Activated naive CD8-positive, alpha-beta T cell treated with anti-CD3 and anti-CD28 coated beads for 36 hours (primary cell): ENCODE measurements at regions not wholly inside any gene's neighbourhood (a gene's known extent, or its start where the extent isn't known, plus 50 kb on each side); places are given as distances from the start of the nearest gene placed in this dataset.

ENCODE experiments used
- DNase-seq: peaks from one replicate; pipeline ENCODE4 v3.0.0; 2021
- H3K27ac Mint-ChIP-seq: one replicate; pipeline ENCODE4 v1.8.0; 2022; ENCODE audit warnings: mild to moderate bottlenecking, moderate library complexity, mixed read lengths
- H3K27me3 Mint-ChIP-seq: one replicate; pipeline ENCODE4 v1.8.0; 2022; ENCODE audit warnings: mild to moderate bottlenecking, mixed read lengths
- H3K36me3 Mint-ChIP-seq: one replicate; pipeline ENCODE4 v1.8.0; 2021; ENCODE audit warnings: mild to moderate bottlenecking, mixed read lengths
- H3K4me1 Mint-ChIP-seq: one replicate; pipeline ENCODE4 v1.8.0; 2021; ENCODE audit warnings: mixed read lengths
- H3K4me3 Mint-ChIP-seq: one replicate; pipeline ENCODE4 v1.8.0; 2022; ENCODE audit warnings: mild to moderate bottlenecking, moderate library complexity, mixed read lengths
- H3K9me3 Mint-ChIP-seq: one replicate; pipeline ENCODE4 v1.8.0; 2022; ENCODE audit warnings: mixed read lengths

DNA sequence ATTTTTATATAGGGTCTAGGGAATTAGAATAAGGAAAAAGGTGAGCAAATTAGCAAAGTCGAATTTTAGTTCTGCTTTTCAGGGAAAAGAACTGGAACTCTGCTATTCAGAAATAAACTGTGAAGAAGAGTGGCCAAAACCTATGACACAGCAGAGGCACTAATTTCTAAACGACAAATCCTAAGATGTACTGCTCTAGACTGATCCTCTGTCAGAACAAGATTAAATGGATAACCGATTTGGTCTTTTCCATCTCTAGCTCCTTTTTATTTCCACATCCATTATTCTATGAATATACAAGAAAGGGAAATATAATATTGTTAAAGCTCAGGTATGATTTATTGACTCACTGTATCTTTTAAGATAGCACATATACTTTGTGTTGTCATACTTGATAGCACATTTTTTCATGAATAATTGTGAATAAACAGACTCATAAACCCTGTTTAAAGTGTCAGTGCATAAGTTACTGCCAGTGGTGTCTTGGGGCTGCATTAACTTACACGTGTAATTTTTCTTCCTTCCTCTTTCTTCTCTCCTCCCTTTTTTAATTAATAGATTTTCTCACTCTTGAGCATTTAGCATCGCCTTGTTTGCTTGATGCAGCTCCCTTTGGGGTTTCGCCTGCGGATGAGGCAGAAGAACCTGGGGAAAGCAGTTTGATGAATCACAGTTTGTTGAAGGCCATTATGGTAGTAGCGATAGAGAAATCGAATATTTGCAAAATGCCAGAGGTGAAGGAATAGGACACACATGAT is 496.6 kb downstream of the ADGRL2 start:
- Mint-ChIP-seq H3K27me3 (no peaks in the 10 kb centered on the region), H3K36me3 (no peaks in the 10 kb centered on the region), H3K9me3 (no peaks in the 10 kb centered on the region), H3K27ac (no peak overlapping the region), H3K4me3 (no peak overlapping the region), H3K4me1 (no peaks in the 10 kb centered on the region)
- no peak for DNase-seq

DNA sequence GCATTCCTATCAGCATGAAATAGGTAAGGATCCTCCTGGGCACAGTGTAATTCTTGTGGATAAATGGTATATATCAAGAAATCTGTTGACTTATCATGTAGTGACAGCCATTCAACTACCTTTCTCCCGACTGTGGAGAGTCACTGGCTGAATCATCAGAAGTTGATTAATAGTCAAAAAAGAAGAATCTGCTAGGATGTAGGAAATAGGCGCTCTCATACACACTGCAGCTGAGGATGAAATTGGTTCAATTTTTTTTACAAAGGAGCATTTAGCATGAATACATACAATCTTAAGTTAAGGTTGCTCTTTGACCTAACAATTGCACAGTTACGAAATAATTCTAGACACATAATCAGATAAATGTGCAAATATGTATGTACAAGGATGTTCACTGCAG is 486.8 kb downstream of the ADGRL2 start:
- Mint-ChIP-seq H3K27ac (no peak overlapping the region), H3K9me3 (no peaks in the 10 kb centered on the region), H3K36me3 (no peaks in the 10 kb centered on the region), H3K27me3 (no peaks in the 10 kb centered on the region), H3K4me3 (no peak overlapping the region), H3K4me1 (no peaks in the 10 kb centered on the region)
- no peak for DNase-seq

DNA sequence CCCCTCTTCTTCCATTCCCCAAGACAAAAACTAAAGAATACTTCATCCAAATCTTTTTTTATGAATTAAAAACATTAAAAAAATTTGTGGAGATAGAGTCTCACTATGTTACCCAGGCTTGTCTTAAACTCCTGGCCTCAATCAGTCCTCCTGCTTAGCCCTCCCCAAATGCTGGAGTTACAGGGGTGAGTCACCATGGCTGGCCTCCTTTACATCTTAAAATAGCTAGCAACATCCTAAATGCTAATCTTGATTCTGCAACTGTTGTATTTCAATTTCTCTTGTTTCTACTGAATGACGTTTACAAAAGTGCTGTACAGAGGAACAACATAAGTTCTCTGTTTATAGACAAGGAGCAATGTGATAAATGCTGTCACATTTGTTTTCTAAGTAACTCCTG is 483.5 kb downstream of the ADGRL2 start:
- no peak for DNase-seq
- no peak overlapping the region for H3K4me3 Mint-ChIP-seq
- no peaks in the 10 kb centered on the region for H3K4me1 Mint-ChIP-seq
- no peaks in the 10 kb centered on the region for H3K27me3 Mint-ChIP-seq
- H3K9me3 Mint-ChIP-seq = no peaks in the 10 kb centered on the region
- H3K36me3 Mint-ChIP-seq = no peaks in the 10 kb centered on the region
- H3K27ac Mint-ChIP-seq = no peak overlapping the region

DNA sequence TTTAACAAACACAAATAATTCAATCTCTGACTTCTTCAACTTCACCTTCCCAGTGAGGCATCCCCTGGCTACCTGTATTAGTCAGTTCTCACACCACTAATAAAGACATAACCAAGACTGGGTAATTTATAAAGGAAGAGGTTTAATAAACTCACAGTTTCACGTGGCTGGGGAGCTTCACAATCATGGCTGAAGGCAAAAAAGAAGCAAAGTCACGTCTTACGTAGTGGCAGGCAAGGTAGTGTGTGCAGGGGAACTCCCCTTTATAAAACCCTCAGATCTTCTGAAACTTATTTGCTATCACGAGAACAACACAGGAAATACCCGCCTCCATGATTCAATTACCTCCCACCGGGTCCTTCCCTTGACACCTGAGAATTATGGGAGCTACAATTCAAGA is 478.5 kb downstream of the ADGRL2 start:
- Mint-ChIP-seq H3K27me3 (no peaks in the 10 kb centered on the region), H3K27ac (no peak overlapping the region), H3K4me1 (no peaks in the 10 kb centered on the region), H3K36me3 (no peaks in the 10 kb centered on the region), H3K4me3 (no peak overlapping the region), H3K9me3 (no peaks in the 10 kb centered on the region)
- DNase-seq = no peak

DNA sequence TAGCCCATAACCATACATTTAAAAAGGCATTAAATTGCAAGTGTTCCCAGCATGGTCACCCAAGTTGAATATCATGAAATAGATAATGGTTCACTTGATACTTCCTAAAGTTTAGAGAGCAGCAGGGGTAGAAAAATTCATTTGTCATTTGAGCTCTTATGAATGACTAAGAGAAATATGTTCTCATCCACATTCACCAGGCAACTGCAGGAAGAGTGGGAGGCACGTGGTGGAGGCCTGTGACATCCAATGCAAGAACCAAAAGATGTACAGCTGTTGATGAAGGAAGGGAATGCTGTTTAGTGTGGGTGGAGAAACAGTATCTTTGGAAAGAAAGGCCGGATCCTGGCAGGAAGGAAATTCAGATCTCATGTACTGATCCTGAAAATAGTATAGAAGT is 473.1 kb downstream of the ADGRL2 start:
- Mint-ChIP-seq H3K27ac (no peak overlapping the region), H3K9me3 (no peaks in the 10 kb centered on the region), H3K4me3 (no peak overlapping the region), H3K36me3 (no peaks in the 10 kb centered on the region), H3K27me3 (no peaks in the 10 kb centered on the region), H3K4me1 (no peaks in the 10 kb centered on the region)
- DNase-seq = no peak

DNA sequence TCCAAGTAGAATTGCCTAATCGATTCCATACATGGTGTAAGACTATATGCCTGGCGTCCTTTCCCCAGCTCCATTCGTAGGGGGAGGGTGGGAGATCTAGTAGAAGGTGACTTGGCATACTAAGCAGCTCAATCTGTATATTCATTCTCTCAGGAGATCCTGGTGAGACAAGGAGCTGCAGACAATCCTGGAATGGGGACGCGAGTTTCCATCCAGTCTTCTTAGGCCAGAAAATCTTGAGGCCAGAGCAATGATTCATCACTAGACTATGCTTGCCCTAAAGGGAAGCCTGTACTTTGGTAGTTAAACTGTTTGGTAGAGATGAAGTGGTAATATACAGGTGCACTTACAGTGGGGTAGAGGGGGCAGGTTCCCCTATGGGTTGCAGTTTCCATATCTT is 468.7 kb downstream of the ADGRL2 start:
- Mint-ChIP-seq H3K27me3 (no peaks in the 10 kb centered on the region), H3K36me3 (no peaks in the 10 kb centered on the region), H3K4me3 (no peak overlapping the region)

DNA sequence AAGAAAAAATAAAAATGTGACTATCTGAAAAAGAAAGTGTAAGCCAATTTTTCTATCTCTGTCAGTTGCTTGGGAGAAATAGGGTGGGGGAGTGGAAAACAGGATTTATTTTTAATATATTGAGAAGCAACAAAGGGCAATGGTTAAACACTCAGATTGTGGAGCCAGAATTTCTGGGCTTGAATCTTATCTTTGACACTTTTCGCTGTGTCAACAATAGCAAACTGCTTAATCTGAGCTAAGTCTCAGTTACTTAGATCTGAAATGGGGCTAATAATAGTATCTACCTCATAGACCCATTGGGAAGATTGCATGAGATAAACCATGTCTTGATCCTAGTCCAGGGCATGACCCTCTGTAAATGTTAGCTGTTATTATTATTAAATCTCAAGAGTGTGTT is 468.1 kb downstream of the ADGRL2 start:
- Mint-ChIP-seq H3K4me3 (no peak overlapping the region), H3K4me1 (no peaks in the 10 kb centered on the region), H3K27ac (no peak overlapping the region), H3K36me3 (no peaks in the 10 kb centered on the region), H3K27me3 (no peaks in the 10 kb centered on the region), H3K9me3 (no peaks in the 10 kb centered on the region)
- no peak for DNase-seq

More for the DNA sequence above, 468.7 kb downstream of the ADGRL2 start:
- Mint-ChIP-seq H3K4me1 (no peaks in the 10 kb centered on the region), H3K9me3 (no peaks in the 10 kb centered on the region), H3K27ac (no peak overlapping the region)
- DNase-seq = no peak

DNA sequence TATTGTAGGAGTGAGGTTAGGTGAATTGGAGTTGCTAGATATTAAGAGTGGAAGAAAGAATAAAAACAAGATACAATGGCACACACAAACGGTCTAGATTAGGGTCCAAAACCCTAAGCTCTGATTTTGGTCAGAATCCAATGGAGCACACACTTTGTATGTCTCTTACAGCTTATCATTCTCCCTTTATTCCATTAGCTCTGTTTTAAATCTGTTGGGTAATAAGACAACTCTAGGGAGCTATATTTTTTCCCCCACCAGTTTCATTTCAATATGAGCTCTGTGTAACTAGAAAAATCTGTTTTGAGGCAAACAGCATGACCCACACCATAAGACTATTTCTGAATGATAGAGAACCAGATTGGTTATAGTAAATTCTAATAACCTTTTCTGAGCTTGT is 465.6 kb downstream of the ADGRL2 start:
- Mint-ChIP-seq H3K27me3 (no peaks in the 10 kb centered on the region), H3K4me3 (no peak overlapping the region), H3K9me3 (no peaks in the 10 kb centered on the region)

DNA sequence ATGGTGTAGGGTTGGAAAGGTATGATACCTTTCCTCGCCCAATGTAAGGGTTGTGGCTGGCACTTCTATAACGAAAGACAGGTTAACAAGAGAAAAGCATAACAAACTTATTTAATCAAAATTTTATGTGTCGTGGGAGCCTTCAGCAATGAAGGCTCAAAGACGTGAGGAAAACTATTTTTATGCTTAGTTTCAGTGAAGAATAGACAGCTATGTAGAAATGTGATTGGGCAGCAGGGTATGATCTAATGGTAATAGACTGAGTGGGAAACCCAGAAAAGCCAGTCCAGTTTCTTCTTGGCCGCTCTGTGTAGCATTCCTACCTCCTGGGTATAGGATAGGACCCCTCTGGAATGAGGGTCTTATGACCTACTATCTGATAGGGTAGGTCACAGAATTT is 464.7 kb downstream of the ADGRL2 start:
- Mint-ChIP-seq H3K36me3 (no peaks in the 10 kb centered on the region), H3K9me3 (no peaks in the 10 kb centered on the region), H3K4me3 (no peak overlapping the region), H3K4me1 (no peaks in the 10 kb centered on the region), H3K27ac (no peak overlapping the region), H3K27me3 (no peaks in the 10 kb centered on the region)
- DNase-seq = no peak

More for the DNA sequence above, 465.6 kb downstream of the ADGRL2 start:
- Mint-ChIP-seq H3K36me3 (no peaks in the 10 kb centered on the region), H3K4me1 (no peaks in the 10 kb centered on the region), H3K27ac (no peak overlapping the region)
- no peak for DNase-seq

DNA sequence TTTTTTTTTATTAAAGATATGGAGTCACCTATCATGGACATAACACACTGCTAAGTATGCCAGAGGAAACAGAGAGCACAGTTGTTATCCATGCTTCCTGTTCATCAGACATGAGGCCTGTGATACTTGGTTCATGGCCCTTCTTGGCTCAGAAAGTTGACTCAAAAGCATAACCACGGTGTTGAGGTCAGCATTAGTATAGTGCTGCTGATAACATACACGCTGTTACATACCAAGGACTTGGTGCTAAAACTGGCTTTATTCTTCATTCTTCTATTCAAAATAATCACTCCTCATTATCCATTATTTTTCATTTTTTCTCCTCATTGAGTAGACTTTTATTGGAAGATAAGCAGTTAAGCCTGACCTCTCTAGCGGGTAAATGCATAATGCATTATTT is 464.1 kb downstream of the ADGRL2 start:
- H3K36me3 Mint-ChIP-seq = no peaks in the 10 kb centered on the region
- H3K4me1 Mint-ChIP-seq = no peaks in the 10 kb centered on the region
- no peak for DNase-seq
- no peaks in the 10 kb centered on the region for H3K9me3 Mint-ChIP-seq
- H3K27ac Mint-ChIP-seq = no peak overlapping the region
- H3K4me3 Mint-ChIP-seq = no peak overlapping the region
- H3K27me3 Mint-ChIP-seq = no peaks in the 10 kb centered on the region

DNA sequence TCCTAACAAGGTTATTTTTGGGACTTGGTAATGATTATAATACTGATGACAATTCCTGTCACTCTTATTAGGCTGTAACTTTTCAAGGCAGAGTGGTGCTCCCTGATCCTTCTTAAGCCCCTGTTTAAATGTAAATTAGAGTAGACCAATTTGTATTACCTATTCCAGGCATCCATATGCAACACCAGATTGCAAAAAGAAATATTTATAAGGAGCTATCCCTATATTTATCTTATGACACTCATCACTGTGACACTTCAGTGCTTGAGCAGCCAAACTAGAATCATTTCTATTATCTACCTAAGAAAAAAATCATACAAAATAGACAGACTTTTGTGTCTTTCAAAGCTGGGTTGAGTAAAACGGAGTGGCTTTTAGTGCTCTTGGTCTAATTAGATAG is 462.7 kb downstream of the ADGRL2 start:
- no peak overlapping the region for H3K27ac Mint-ChIP-seq
- H3K27me3 Mint-ChIP-seq = no peaks in the 10 kb centered on the region
- no peak overlapping the region for H3K4me3 Mint-ChIP-seq
- H3K36me3 Mint-ChIP-seq = no peaks in the 10 kb centered on the region
- H3K9me3 Mint-ChIP-seq = no peaks in the 10 kb centered on the region
- H3K4me1 Mint-ChIP-seq = no peaks in the 10 kb centered on the region
- no peak for DNase-seq

DNA sequence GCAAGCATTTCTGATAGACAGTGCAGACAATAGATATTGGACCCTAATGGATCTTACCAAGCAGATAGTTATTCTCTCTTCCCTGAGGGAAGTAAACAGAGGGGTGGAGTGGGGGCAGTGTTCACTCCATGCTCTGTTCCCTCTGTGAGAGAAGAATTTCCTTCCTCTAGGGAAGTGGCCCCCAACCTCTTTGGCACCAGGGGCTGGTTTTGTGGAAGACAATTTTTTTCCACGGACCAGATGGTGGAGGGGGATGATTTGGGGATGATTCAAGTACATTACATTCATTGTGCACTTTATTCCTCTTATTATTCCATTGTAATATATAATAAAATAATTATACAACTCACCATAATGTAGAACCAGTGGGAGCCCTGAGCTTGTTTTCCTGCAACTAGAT is 459.9 kb downstream of the ADGRL2 start:
- Mint-ChIP-seq H3K36me3 (no peaks in the 10 kb centered on the region), H3K9me3 (no peaks in the 10 kb centered on the region), H3K27me3 (no peaks in the 10 kb centered on the region)

DNA sequence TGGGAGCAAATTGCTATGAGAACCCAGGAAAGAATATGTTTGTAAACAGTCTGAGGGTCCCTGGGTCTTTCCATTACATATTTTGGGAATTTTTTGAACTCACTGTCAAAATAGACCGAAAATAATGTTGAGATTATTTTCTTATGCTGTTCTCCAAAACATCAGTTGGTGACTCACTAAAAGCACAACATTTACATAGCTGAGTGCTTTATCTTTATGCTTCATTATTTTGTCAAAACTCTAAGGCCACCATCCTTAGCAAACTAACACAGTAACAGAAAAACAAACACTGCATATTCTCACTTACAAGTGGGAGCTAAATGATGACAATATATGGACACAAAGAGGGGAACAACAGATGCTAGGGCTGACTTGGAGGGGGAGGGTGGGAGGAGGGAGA is 459.3 kb downstream of the ADGRL2 start:
- DNase-seq = no peak
- H3K27me3 Mint-ChIP-seq = no peaks in the 10 kb centered on the region
- no peaks in the 10 kb centered on the region for H3K9me3 Mint-ChIP-seq
- H3K36me3 Mint-ChIP-seq = no peaks in the 10 kb centered on the region
- no peaks in the 10 kb centered on the region for H3K4me1 Mint-ChIP-seq
- no peak overlapping the region for H3K27ac Mint-ChIP-seq
- no peak overlapping the region for H3K4me3 Mint-ChIP-seq

More for the DNA sequence above, 459.9 kb downstream of the ADGRL2 start:
- Mint-ChIP-seq H3K27ac (no peak overlapping the region), H3K4me3 (no peak overlapping the region), H3K4me1 (no peaks in the 10 kb centered on the region)
- DNase-seq = no peak

DNA sequence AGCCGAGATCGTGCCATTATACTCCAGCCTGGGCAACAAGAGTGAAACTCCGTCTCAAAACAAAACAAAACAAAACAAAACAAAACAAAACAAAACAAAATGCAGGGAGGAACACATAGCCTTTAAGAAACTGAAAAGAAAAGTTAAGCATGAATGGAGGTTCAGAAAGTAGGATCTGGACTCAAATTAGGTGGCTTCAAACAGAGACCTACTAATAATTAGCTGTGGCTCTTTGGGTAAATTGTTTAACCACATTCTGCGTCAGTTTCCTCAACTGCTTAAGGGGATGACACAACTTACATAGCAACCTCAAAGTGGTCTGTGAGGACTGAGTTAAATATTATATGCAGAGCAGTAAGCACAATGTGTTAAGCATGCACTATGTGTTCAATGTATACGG is 458.2 kb downstream of the ADGRL2 start:
- Mint-ChIP-seq H3K27ac (no peak overlapping the region), H3K4me1 (no peaks in the 10 kb centered on the region), H3K4me3 (no peak overlapping the region), H3K9me3 (no peaks in the 10 kb centered on the region), H3K36me3 (no peaks in the 10 kb centered on the region), H3K27me3 (no peaks in the 10 kb centered on the region)
- DNase-seq = no peak

DNA sequence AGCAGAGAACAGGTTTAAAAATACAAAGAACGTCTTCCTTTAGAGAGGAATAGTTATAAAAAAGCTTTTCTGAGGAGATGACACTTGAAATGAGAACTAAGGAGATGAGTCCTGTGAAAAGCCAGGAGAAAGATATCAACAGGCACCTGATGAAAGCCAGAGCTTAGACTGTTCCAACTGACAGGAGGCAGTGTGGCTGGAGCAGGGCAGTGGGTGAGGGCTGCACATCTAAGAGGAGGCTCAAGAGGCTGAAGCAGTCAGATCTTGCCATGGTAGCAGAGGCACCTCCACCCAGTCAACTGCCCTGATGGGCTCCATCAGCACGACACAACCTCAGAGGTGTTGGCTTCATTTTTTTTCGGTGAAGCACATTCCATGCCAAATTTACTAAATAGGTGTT is 445.3 kb downstream of the ADGRL2 start:
- no peaks in the 10 kb centered on the region for H3K27me3 Mint-ChIP-seq
- no peaks in the 10 kb centered on the region for H3K4me1 Mint-ChIP-seq
- H3K9me3 Mint-ChIP-seq = no peaks in the 10 kb centered on the region
- DNase-seq = no peak
- H3K27ac Mint-ChIP-seq = no peak overlapping the region
- H3K36me3 Mint-ChIP-seq = no peaks in the 10 kb centered on the region
- H3K4me3 Mint-ChIP-seq = no peak overlapping the region

DNA sequence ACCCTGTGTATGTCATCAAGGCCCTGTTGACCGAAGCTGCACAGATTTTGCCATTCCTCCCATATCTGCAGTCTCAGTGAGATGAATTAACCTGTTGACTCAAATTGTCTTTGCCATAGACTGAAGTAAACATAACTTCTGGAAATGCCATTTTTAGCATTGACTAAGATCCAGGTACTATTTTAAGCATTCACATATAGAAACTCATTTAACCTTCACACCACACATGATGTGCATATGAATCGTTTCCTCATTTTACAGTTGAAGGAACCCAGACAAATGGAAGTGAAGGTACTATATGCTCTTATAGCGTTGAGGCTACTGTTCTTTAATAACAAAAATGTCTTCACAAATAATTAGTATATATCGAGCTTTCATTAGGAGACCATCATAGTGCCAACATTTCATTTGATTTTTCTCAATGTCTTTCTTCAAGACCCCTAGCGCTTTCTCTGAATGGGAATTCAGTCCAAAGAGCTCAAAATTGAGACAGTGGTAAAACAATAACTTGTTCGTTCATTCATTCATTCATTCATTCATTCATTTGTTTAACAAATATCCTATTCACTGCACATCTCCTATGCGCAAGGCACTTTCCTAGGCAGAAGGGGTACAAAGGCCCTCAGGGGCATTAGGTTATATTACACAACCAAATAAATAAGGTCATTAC is 444.7 kb downstream of the ADGRL2 start:
- Mint-ChIP-seq H3K9me3 (no peaks in the 10 kb centered on the region), H3K4me1 (no peaks in the 10 kb centered on the region), H3K27me3 (no peaks in the 10 kb centered on the region), H3K27ac (no peak overlapping the region), H3K4me3 (no peak overlapping the region), H3K36me3 (no peaks in the 10 kb centered on the region)
- DNase-seq = no peak
